ENCODE measurements at regions not wholly inside any gene's neighbourhood (a gene's known extent, or its start where the extent isn't known, plus 50 kb on each side); places are given as distances from the start of the nearest gene placed in this dataset.

DNA sequence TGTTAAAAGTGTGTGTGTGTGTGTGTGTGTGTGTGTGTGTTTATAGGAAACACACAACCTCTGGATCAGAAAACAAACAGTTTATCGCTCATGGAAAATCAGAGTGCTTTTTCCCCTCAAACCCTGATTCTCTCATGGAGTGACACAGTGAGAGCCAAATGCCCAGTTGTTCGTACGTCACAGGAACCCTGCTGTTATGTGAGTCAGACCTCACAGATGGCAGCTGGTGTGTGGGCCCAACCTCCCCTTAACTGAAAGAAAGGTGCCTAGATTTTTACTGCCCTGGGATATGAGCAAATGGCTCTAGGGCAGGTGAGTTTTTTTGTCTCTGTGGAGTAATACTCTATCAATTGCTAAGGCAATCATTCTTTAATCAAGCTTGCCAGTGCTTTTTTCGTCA, 1788.1 kb downstream of the BRINP3 start:
- no peaks in the 10 kb centered on the region for H3F3A ChIP-seq (ENCODE audit: insufficient read depth, low read length, poor library complexity, severe bottlenecking)
- no peak overlapping the region for H2AFZ ChIP-seq (ENCODE audit: low read depth, low read length)
- H3K9me3 ChIP-seq (ENCODE audit: low read length): no peaks in the 10 kb centered on the region
- H3K9me2 ChIP-seq (ENCODE audit: insufficient read depth, low read length): no peaks in the 10 kb centered on the region
- no peaks in the 10 kb centered on the region for H3K36me3 ChIP-seq (ENCODE audit: insufficient read depth, low read length)
- H3K79me2 ChIP-seq (replicated peaks; ENCODE audit: insufficient read depth, low read length): no peaks in the 10 kb centered on the region
- H4K20me1 ChIP-seq (ENCODE audit: insufficient read depth): no peaks in the 10 kb centered on the region
- no peak overlapping the region for H3K27ac ChIP-seq (ENCODE audit: low read length)
- no peak overlapping the region for H3K4me3 ChIP-seq (ENCODE audit: low read length)
- no peak for TF ChIP-seq MXI1 (conservative IDR thresholded peaks at IDR 0.05; ENCODE audit: poor library complexity, severe bottlenecking)
- no peak for TF ChIP-seq SMC3 (conservative IDR thresholded peaks at IDR 0.05; ENCODE audit: poor library complexity)
- no peak for TF ChIP-seq POLR2AphosphoS5 (IDR thresholded peaks at IDR 0.05)
- TF ChIP-seq, protein P1, sequence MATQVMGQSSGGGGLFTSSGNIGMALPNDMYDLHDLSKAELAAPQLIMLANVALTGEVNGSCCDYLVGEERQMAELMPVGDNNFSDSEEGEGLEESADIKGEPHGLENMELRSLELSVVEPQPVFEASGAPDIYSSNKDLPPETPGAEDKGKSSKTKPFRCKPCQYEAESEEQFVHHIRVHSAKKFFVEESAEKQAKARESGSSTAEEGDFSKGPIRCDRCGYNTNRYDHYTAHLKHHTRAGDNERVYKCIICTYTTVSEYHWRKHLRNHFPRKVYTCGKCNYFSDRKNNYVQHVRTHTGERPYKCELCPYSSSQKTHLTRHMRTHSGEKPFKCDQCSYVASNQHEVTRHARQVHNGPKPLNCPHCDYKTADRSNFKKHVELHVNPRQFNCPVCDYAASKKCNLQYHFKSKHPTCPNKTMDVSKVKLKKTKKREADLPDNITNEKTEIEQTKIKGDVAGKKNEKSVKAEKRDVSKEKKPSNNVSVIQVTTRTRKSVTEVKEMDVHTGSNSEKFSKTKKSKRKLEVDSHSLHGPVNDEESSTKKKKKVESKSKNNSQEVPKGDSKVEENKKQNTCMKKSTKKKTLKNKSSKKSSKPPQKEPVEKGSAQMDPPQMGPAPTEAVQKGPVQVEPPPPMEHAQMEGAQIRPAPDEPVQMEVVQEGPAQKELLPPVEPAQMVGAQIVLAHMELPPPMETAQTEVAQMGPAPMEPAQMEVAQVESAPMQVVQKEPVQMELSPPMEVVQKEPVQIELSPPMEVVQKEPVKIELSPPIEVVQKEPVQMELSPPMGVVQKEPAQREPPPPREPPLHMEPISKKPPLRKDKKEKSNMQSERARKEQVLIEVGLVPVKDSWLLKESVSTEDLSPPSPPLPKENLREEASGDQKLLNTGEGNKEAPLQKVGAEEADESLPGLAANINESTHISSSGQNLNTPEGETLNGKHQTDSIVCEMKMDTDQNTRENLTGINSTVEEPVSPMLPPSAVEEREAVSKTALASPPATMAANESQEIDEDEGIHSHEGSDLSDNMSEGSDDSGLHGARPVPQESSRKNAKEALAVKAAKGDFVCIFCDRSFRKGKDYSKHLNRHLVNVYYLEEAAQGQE (IDR thresholded peaks at IDR 0.05; ENCODE audit: borderline replicate concordance): no peak
- no peak for TF ChIP-seq RAD21 (conservative IDR thresholded peaks at IDR 0.05)
- TF ChIP-seq EP300 (conservative IDR thresholded peaks at IDR 0.05; ENCODE audit: poor library complexity, severe bottlenecking): no peak
- TF ChIP-seq TAF1 (IDR thresholded peaks at IDR 0.05; ENCODE audit: low read depth): no peak
- TF ChIP-seq, protein P2, sequence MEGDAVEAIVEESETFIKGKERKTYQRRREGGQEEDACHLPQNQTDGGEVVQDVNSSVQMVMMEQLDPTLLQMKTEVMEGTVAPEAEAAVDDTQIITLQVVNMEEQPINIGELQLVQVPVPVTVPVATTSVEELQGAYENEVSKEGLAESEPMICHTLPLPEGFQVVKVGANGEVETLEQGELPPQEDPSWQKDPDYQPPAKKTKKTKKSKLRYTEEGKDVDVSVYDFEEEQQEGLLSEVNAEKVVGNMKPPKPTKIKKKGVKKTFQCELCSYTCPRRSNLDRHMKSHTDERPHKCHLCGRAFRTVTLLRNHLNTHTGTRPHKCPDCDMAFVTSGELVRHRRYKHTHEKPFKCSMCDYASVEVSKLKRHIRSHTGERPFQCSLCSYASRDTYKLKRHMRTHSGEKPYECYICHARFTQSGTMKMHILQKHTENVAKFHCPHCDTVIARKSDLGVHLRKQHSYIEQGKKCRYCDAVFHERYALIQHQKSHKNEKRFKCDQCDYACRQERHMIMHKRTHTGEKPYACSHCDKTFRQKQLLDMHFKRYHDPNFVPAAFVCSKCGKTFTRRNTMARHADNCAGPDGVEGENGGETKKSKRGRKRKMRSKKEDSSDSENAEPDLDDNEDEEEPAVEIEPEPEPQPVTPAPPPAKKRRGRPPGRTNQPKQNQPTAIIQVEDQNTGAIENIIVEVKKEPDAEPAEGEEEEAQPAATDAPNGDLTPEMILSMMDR (IDR thresholded peaks at IDR 0.05; ENCODE audit: poor library complexity, severe bottlenecking): no peak
- TF ChIP-seq EZH2 (IDR thresholded peaks at IDR 0.05; ENCODE audit: borderline replicate concordance, insufficient read depth, low read length, poor library complexity, severe bottlenecking): no peak
- H3K27me3 ChIP-seq (ENCODE audit: insufficient read depth, low read depth, low read length): no peaks in the 10 kb centered on the region
- no peak overlapping the region for H3K9ac ChIP-seq (ENCODE audit: low read length)
- no peak overlapping the region for H3K4me2 ChIP-seq (ENCODE audit: low read length)

DNA sequence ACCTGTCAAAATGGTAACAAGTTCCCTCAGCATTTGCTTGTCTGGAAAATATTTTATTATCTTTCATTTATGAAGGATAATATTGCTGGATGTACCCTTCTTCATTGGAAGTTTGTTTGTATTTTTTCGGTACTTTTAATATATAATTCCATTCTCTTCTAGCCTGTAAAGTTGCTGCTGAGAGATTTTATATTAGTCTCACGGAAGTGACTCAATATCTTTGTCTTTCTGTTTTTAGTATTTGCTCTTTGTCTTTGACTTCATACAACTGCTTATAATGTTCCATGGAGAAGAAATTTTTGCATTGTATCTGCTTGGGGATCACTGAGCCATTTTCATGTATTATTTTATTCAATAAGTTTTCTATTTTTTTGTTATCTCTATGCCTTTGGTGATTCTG, 1777.5 kb downstream of the BRINP3 start:
- H3K9me2 ChIP-seq (ENCODE audit: insufficient read depth, low read length): no peaks in the 10 kb centered on the region
- no peak overlapping the region for H3K9ac ChIP-seq (ENCODE audit: low read length)
- TF ChIP-seq MXI1 (conservative IDR thresholded peaks at IDR 0.05; ENCODE audit: poor library complexity, severe bottlenecking): no peak
- no peak for TF ChIP-seq RAD21 (conservative IDR thresholded peaks at IDR 0.05)
- TF ChIP-seq SMC3 (conservative IDR thresholded peaks at IDR 0.05; ENCODE audit: poor library complexity): no peak
- H3F3A ChIP-seq (ENCODE audit: insufficient read depth, low read length, poor library complexity, severe bottlenecking): no peaks in the 10 kb centered on the region
- H4K20me1 ChIP-seq (ENCODE audit: insufficient read depth): no peaks in the 10 kb centered on the region
- no peaks in the 10 kb centered on the region for H3K79me2 ChIP-seq (replicated peaks; ENCODE audit: insufficient read depth, low read length)
- no peak overlapping the region for H2AFZ ChIP-seq (ENCODE audit: low read depth, low read length)
- H3K4me3 ChIP-seq (ENCODE audit: low read length): no peak overlapping the region
- H3K9me3 ChIP-seq (ENCODE audit: low read length): no peaks in the 10 kb centered on the region
- no peaks in the 10 kb centered on the region for H3K27me3 ChIP-seq (ENCODE audit: insufficient read depth, low read depth, low read length)
- no peaks in the 10 kb centered on the region for H3K36me3 ChIP-seq (ENCODE audit: insufficient read depth, low read length)
- H3K27ac ChIP-seq (ENCODE audit: low read length): no peak overlapping the region
- no peak overlapping the region for H3K4me2 ChIP-seq (ENCODE audit: low read length)

DNA sequence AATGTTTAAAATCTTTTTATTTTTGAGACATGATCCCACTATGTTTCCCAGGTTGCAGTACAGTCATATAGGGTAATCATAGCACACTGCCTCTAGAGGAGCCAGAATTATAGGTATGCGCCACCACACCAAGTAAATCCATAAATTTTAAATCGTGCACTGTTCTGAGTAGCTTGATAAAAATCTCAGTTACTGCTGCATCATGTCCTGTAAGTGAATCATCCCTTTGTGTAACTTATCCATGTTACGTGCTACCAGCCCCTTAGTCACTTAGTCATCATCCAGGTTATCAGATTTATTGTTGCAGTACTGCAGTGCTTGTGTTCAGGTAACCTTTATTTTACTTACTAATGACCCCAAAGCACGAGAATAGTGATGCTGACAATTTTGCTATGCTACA, 1770.9 kb downstream of the BRINP3 start:
- no peak overlapping the region for H2AFZ ChIP-seq (ENCODE audit: low read depth, low read length)
- no peaks in the 10 kb centered on the region for H3K79me2 ChIP-seq (replicated peaks; ENCODE audit: insufficient read depth, low read length)
- H4K20me1 ChIP-seq (ENCODE audit: insufficient read depth): no peaks in the 10 kb centered on the region
- H3K9me2 ChIP-seq (ENCODE audit: insufficient read depth, low read length): no peaks in the 10 kb centered on the region
- H3K4me2 ChIP-seq (ENCODE audit: low read length): no peak overlapping the region
- H3K27me3 ChIP-seq (ENCODE audit: insufficient read depth, low read depth, low read length): no peaks in the 10 kb centered on the region
- H3K27ac ChIP-seq (ENCODE audit: low read length): no peak overlapping the region
- H3K9ac ChIP-seq (ENCODE audit: low read length): no peak overlapping the region
- no peak overlapping the region for H3K4me3 ChIP-seq (ENCODE audit: low read length)
- no peaks in the 10 kb centered on the region for H3K9me3 ChIP-seq (ENCODE audit: low read length)
- TF ChIP-seq, protein P1 (IDR thresholded peaks at IDR 0.05; ENCODE audit: borderline replicate concordance): no peak
- TF ChIP-seq EP300 (conservative IDR thresholded peaks at IDR 0.05; ENCODE audit: poor library complexity, severe bottlenecking) (no peak), SMC3 (conservative IDR thresholded peaks at IDR 0.05; ENCODE audit: poor library complexity) (no peak), TAF1 (IDR thresholded peaks at IDR 0.05; ENCODE audit: low read depth) (no peak), EZH2 (IDR thresholded peaks at IDR 0.05; ENCODE audit: borderline replicate concordance, insufficient read depth, low read length, poor library complexity, severe bottlenecking) (no peak), MXI1 (conservative IDR thresholded peaks at IDR 0.05; ENCODE audit: poor library complexity, severe bottlenecking) (no peak)
- TF ChIP-seq, protein P2 (IDR thresholded peaks at IDR 0.05; ENCODE audit: poor library complexity, severe bottlenecking): no peak
- H3F3A ChIP-seq (ENCODE audit: insufficient read depth, low read length, poor library complexity, severe bottlenecking): no peaks in the 10 kb centered on the region
- H3K36me3 ChIP-seq (ENCODE audit: insufficient read depth, low read length): no peaks in the 10 kb centered on the region
